ENCODE measurements at regions not wholly inside any gene's neighbourhood (a gene's known extent, or its start where the extent isn't known, plus 50 kb on each side); places are given as distances from the start of the nearest gene placed in this dataset.
"Not testable (repeated sequence)": the region's sequence is repeated elsewhere in the genome, so short reads cannot be mapped to it uniquely, and the experiment has no call there.

- no peak for TF ChIP-seq TSHZ1 (CRISPR knock-in tag; IDR thresholded peaks at IDR 0.05)
- TF ChIP-seq ZNF518B (CRISPR knock-in tag; IDR thresholded peaks at IDR 0.05) = no peak
- TF ChIP-seq SLC30A9 (CRISPR knock-in tag; IDR thresholded peaks at IDR 0.05) = no peak
- no peak for TF ChIP-seq CBFA2T2 (conservative IDR thresholded peaks at IDR 0.05)
- TF ChIP-seq CREB3L1 (IDR thresholded peaks at IDR 0.05; ENCODE audit: borderline replicate concordance, low read depth) = no peak
- TF ChIP-seq STAT5B (CRISPR knock-in tag; IDR thresholded peaks at IDR 0.05) = no peak
- TF ChIP-seq BACH1 (tag; IDR thresholded peaks at IDR 0.05) = no peak
- no peak for TF ChIP-seq TCF15 (CRISPR knock-in tag; IDR thresholded peaks at IDR 0.05)
Observed at GRCh38 chr10:32189400-32190084, 133.3 kb upstream of the KIF5B start (continued).

- FAIRE-seq; in situ Hi-C loops (cut with MboI): not testable (repeated sequence)
- WGBS (ENCODE audit: insufficient coverage, low coverage, missing lambda C conversion rate) = 57% methylated on average over 15 of the region's 15 CpGs
Observed at GRCh38 chr10:32188601-32189000, 132.4 kb upstream of the KIF5B start.

More at GRCh38 chr10:32188601-32189000, 132.4 kb upstream of the KIF5B start:
- H2AFZ ChIP-seq (ENCODE audit: low read depth, low read length); BruUV-seq (replicated peaks); H3K4me2 ChIP-seq (ENCODE audit: insufficient read depth, low read length); H3K4me1 ChIP-seq (replicated peaks in 1 of 2; ENCODE audit: control insufficient read depth in 2 of 2, insufficient read depth in 2 of 2, low read length in 2 of 2); intact Hi-C loops (cut with micrococcal nuclease); ATAC-seq; H3K9me3 ChIP-seq (replicated peaks; ENCODE audit: control insufficient read depth, insufficient read depth, low read depth, low read length); H3K9me1 ChIP-seq (ENCODE audit: control insufficient read depth, insufficient read depth, low read length); DNase-seq (ENCODE audit: extremely low read depth in 1 of 4, low spot score in 3 of 4); H3K79me2 ChIP-seq (ENCODE audit: control insufficient read depth, insufficient read depth, low read length); H3K9ac ChIP-seq (ENCODE audit: insufficient read depth in 1 of 2, low read depth in 2 of 2, low read length in 2 of 2); CTCF ChIA-PET (ENCODE audit: low intra/inter-chr PET ratio); H3K4me3 ChIP-seq; H3K27ac ChIP-seq (ENCODE audit: extremely low read depth, low read depth, low read length); H3K36me3 ChIP-seq (ENCODE audit: control insufficient read depth, insufficient read depth, low read length); H4K20me1 ChIP-seq (replicated peaks; ENCODE audit: control insufficient read depth, insufficient read depth, low read length): not testable (repeated sequence)
- POLR2A ChIA-PET = interaction anchor here (1.0 kb wide), 1 partner anchor 149 kb away, joined by 4 read pairs; no protein-coding TSS in a partner anchor
- H3K27me3 ChIP-seq (ENCODE audit: control insufficient read depth in 2 of 2, insufficient read depth in 2 of 2, low read length in 2 of 2) = peaks cover 3 to 16% of the 10 kb centered on the region in 2 experiments; a peak in 3 of 5 replicates

Measured in K562 (cell line).